GM21360 (cell line): ENCODE measurements at regions not wholly inside any gene's neighbourhood (a gene's known extent, or its start where the extent isn't known, plus 50 kb on each side); places are given as distances from the start of the nearest gene placed in this dataset.

Source experiments
- ATAC-seq: cut with Tn5 transposase; IDR thresholded peaks from one replicate; pipeline ENCODE4 v1.9.1; 2021; ENCODE audit warnings: mild to moderate bottlenecking, moderate library complexity; ENCODE audit not compliant: unreplicated experiment

DNA sequence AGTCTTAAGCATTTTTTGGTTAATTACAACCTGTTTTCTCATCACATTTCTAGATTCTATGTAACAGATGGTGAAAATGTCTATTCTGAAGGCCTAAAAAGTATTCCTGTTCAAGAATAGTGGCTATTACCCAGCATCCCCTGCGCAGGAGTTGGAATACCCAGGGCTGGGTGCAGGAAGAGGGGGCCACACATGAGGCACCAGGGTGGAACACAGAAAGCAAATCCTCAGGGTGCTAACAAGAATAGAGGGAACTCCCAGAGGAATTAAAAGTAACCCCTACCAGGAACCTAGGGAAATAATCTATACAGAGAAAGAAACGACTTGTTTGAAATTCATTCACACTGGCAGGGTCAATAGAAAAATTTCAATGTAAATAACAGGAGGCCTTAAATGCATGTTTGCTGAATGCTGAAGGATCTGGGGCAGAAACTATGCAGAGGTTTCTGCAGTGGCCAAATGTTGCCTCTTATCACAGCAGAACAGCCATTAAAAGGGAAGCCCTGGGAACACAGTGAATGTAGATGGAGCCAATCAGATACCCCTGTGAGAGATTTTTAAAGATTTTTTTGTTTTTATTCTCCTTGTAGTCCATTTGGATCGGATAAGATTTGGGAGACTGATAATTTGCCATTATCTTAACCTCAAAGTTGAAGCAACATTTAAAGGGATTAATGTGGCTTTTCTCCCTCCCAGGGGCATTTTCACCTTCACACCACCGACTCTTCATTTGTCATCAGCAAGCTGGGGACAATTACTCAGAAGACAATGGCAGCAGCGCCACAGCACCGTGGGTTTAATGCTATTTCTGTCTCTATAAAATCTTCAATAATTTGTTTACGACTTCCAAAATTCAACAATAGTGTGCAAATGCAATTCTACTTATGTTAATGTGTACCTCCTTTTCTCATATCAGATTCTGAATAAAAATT, 196.0 kb upstream of the PSMD7 start:
- no peak for ATAC-seq

DNA sequence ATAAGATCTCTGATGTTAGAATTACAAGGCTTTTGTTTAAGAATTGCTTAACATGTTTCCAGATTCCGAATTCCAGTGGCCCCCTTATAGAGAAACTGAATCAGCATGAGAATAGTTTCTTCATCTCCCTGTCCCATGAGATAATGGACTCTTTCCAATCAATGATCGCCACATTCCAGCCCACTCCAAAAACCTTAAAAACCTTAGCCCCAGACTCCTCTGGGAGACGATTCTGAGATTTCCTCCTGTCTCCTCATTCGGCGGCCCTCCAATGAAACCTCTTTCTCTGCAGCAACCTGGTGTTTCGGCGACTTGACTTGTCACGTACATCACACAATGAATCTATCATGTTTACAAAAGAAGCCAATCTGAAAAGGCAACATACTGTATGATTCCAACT, 197.1 kb upstream of the PSMD7 start:
- ATAC-seq, result no peak

DNA sequence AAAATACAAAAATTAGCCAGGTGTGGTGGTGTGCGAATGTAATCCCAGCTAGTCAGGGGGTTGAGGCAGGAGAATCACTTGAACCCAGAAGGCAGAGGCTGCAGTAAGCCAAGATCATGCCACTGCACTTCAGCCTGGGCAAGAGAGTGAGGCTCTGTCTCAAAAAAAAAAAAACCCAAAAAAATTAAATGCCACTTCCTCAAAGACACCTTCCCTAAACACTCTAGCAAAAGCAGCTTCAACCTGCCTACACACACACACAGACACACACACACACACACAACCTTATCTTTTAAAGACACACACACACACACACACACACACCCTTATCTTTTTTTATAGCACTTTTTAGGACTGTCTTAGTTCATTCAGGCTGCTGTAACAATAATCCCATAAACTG, 201.7 kb upstream of the PSMD7 start:
- ATAC-seq, result no peak

- ATAC-seq, result no peak
Measured at GRCh38 chr16:74094514-74094913, 202.1 kb upstream of the PSMD7 start.

DNA sequence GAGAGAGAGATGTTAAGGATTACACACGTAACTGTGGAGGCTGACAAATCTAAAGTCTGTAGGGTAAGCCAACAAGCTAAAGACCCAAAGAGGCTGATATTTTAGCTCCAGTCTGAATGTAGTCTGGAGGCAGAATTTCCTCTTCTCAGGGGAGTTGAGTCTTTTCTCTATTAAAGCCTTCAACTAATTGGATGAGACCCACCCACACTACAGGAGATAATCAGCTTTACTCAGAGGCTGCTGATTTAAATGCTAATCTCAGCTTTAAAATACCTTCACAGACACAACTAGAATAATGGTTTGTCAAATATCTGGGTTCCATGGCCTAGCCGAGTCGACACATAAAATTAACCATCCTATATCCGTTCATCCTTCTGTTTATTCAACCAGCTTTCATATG, 204.3 kb upstream of the PSMD7 start:
- no peak for ATAC-seq

- no peak for ATAC-seq
Measured at GRCh38 chr16:74090871-74091270, 205.7 kb upstream of the PSMD7 start.

DNA sequence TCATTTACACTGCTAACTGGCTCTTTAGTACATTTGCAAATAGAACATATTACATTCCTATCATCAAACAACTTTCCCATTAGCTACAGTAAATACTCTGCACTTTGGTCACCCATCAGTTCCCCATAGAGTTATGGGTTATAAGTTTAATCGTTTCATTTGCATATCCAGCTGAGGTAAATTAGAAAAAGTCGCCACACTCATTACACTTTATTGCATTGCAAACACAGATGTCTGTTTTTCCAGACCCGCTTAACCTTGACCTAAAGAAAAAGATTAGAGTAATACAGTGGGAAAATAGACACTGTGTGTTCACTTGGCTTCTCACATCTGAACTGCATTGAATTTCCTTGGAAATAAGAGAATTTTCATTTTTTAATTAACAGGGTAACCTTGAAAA, 213.1 kb upstream of the PSMD7 start:
- no peak for ATAC-seq

DNA sequence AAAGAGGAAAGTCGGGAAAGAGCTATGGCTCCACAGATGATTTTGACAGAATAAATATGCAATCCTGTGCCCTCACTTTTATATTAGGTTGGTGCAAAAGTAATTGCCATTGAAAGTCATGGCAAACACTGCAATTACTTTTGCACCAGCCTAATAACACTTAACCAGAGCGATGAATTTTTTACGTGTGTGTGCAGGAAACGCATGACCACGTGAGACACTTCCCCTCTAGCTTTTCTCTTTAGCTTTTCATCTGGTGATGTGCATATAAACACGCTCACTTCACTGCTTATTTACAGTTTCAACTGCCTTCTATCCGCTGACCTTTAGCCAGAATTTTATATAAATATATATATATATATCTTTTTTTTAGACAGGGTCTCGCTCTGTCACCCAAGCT, 216.3 kb upstream of the PSMD7 start:
- no peak for ATAC-seq

- ATAC-seq, result no peak
Measured at GRCh38 chr16:74079232-74079586, 217.4 kb upstream of the PSMD7 start.

DNA sequence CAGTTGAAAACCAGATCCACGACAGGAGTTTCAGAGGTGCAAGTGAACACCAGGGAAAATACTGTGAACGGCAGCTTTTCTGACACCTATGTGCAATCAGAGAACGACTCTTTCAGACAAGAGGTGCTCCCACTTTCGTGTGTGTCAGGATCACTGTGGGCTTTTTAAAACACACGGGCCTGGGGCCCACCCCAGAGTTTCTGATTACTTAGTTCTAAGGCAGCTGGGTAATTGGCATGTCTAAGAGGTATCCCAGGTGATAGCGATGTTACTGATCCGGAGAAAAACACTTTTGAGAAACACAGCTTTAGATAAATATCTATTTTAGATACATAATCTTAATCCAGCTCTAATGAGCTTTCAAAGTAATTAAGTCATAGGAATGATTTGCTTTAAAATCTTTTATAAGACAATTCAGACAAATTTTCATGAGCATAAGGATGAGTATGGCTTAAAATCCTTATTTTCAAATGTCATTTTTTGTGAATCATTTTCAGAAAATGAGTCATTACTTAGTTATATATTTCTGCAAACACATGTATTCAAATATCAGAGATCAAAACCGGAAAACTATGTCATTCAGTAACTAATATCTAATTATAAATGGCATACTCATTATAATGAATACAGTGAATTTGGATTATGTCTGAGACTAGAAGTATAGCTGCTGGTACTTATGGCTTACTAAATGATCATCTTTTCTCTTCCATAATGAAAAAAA, 217.9 kb upstream of the PSMD7 start:
- no peak for ATAC-seq

GRCh38 chr16:74076568-74076967, 220.0 kb upstream of the PSMD7 start:
- ATAC-seq, result no peak

DNA sequence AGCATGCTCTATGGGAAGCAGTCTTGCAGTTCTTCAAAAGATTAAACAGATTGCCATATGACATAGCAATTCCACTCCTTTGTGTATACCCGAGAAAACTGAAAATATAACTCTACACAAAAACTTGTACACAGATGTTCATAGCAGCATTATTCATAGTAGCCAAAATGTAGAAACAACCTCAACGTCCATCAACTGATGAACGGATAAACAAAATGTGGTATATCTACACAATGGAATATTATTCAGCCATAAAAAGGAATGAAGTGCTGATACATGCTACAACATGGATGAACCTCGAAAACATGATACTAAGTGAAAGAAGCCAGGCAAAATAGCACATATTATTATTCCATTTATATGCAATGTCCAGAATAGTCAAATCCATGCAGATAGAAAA, 221.2 kb upstream of the PSMD7 start:
- ATAC-seq, result no peak

DNA sequence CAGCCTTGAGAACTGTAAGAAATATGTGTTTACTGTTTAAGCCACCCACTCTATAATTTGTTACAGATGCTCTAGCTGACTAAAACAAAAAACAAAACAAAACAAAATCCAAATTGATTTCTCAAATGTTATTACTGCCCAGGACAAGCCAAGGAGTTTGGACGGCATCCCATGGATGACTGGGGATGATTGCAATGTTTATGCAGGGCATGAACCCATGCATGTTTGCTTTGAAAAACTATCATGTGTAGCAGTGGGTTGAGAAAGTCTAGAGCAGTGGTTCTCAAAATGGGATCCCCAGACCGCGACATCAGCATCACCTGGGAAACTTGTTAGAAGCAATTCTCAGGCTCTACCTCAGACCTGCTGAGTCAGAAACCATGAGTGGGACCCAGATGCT, 223.2 kb upstream of the PSMD7 start:
- ATAC-seq, result no peak

- ATAC-seq, result no peak
Measured at GRCh38 chr16:74071996-74072535, 224.5 kb upstream of the PSMD7 start.

DNA sequence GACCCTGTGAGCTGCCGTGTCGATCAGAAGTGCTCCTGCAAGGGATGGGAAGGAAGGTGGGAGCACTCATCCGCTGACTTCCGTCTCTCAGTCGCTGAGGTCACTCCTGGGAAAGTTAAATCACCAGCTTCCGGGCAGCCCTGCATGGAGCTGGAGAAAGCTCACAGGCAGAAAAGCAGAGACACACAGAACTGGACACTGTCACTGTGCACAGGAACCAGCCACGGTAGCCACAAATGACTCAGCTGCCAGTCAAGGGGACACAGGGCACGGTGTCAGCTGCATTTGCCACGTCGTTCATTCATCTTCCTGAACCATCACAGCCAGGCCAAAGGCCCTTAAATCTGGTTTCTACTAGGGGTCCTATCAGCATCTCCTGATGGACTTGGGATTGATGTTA, 226.4 kb upstream of the PSMD7 start:
- no peak for ATAC-seq

DNA sequence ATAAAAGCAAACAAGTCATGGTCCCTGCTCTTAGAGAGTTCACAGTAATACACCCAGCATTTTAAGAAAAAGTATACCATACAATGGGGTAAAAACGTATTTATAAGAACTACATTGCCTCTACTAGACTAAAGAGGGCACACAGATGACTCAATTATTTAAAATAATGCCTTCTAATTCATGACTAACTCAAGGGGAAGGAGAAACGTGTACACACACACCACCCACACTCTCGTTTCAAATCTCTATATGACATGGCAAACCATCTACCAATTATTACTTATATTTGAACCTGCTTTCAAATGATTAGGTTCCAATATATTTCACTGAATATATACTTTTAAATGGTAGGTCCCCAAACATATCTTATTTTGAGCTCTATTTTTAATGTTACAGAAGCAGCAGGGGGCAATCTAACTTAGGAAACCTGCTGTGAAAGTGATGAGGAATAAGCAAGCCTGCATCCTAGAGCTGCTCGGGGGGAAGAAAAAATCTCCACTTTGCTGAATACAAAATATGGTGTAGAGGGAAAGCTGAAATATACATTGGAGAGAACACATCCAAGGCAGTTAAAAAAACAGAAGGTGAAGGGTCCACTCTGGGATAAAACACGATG, 232.4 kb upstream of the PSMD7 start:
- no peak for ATAC-seq

DNA sequence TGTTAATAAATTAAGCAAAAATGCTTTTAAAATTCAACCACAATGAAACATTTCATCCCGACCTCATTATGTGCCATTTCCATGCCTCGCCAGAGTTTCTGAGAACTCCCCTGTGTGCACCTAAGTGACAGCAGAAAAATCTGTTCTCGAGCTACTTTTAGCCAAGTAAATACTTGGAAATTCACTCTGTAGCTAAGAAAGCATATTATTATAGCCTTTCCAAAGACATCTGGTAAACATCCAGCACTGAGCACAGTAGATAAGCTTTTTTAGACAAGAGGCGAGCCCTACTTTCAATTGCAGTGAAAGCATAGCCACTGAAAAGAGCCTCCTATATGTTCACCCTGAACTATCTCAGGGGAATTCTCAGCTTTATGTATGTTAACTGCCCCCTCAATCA, 242.8 kb upstream of the PSMD7 start:
- no peak for ATAC-seq

DNA sequence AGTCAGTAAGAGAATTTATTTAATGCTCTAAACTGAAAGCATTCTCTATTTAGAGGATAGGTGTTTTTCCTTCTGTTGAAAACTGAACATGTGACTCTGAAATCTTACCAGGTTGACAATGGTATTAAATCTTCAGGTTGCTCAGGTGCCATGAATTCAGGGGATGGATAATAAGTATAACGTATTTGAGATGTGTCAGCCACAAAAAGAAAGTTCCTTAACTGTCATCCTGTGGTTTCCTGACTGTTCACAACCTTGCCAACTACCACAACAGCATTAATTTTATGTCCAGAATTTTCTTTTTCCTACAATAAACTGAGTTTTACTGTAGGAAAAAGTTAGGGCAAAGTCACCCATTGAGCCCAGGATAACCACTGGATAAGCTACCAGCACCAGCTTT, 243.3 kb upstream of the PSMD7 start:
- no peak for ATAC-seq

- no peak for ATAC-seq
Measured at GRCh38 chr16:74052016-74052415, 244.6 kb upstream of the PSMD7 start.

GRCh38 chr16:74049027-74049426, 247.6 kb upstream of the PSMD7 start:
- no peak for ATAC-seq

GRCh38 chr16:74046524-74046923, 250.1 kb upstream of the PSMD7 start:
- ATAC-seq, result no peak

GRCh38 chr16:74045513-74045912, 251.1 kb upstream of the PSMD7 start:
- no peak for ATAC-seq
